ENCODE measurements at regions not wholly inside any gene's neighbourhood (a gene's known extent, or its start where the extent isn't known, plus 50 kb on each side); places are given as distances from the start of the nearest gene placed in this dataset.

GRCh38 chr1:94677714-94678113 is 136.2 kb upstream of the F3 start:
- no peak for TF ChIP-seq EZH2 (IDR thresholded peaks at IDR 0.05; ENCODE audit: low read depth)
- TF ChIP-seq, protein P1, sequence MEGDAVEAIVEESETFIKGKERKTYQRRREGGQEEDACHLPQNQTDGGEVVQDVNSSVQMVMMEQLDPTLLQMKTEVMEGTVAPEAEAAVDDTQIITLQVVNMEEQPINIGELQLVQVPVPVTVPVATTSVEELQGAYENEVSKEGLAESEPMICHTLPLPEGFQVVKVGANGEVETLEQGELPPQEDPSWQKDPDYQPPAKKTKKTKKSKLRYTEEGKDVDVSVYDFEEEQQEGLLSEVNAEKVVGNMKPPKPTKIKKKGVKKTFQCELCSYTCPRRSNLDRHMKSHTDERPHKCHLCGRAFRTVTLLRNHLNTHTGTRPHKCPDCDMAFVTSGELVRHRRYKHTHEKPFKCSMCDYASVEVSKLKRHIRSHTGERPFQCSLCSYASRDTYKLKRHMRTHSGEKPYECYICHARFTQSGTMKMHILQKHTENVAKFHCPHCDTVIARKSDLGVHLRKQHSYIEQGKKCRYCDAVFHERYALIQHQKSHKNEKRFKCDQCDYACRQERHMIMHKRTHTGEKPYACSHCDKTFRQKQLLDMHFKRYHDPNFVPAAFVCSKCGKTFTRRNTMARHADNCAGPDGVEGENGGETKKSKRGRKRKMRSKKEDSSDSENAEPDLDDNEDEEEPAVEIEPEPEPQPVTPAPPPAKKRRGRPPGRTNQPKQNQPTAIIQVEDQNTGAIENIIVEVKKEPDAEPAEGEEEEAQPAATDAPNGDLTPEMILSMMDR (conservative IDR thresholded peaks at IDR 0.05) = no peak

All from PC-9 (cell line).